HG02610 (cell line): ENCODE measurements at regions not wholly inside any gene's neighbourhood (a gene's known extent, or its start where the extent isn't known, plus 50 kb on each side); places are given as distances from the start of the nearest gene placed in this dataset.
"Not testable (repeated sequence)": the region's sequence is repeated elsewhere in the genome, so short reads cannot be mapped to it uniquely, and the experiment has no call there.

Experiments
- ATAC-seq: cut with Tn5 transposase; IDR thresholded peaks from one replicate; pipeline ENCODE4 v1.9.1; 2021; ENCODE audit warnings: mild to moderate bottlenecking, moderate library complexity; ENCODE audit not compliant: unreplicated experiment

DNA sequence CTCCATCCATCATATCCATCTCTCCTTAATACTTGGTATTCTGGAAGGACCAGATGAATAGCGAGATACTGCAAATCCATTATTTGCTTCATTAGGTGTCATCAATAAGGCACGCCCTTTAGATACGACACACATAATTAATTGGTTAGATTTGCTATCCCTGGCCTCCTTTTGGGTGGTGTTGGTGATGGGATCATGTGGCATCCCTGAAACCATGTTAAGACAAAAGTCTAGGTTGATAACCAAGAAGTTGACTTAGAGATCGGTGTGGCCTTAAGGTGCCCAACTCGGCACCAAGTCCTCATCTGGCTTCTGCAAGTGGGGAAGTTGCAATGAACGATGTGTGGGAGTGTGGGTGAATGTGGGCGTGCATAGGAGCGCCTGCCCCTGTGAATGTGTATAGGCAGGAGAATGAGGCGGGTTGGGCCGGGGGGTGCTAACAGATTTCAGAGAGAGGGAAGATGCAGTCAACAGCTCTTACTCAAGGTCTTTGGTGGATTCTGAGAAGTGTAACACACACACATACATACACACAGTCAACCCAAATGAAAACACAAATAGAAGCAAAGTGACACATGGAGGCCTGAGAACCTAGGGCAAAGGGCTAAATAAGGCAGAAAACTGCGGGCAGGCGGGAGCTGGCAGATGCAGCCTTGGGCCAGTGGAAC, 415.7 kb upstream of the ESRRG start:
- ATAC-seq = no peak

DNA sequence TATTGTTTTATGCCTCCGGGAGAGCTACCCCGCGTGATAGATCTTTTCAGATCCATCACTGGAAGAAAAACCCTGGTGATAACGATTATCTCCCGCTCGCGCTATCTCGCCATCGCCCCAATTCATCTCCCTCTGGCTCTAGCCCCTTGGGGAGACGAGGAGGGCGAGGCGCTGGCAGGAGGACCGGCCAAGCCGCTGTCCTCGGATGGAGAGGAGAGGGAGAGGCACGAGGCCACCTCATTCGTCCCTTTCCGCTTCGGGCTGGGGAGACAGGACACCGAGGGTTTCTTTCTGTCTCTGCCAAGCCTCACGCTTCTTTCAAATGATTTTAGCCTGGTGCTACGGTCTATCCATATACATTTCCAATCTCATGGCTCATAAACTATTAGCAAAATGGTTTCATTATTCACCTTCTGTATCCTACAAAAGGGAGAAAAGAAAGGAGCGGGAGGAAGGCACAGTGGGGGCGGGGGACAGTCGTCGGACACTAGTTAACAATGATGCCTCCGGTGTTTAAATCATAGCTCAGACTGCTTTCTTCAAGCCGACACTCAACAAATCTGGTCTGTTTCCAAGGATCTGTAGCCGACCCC, 415.0 kb upstream of the ESRRG start:
- ATAC-seq = no peak

DNA sequence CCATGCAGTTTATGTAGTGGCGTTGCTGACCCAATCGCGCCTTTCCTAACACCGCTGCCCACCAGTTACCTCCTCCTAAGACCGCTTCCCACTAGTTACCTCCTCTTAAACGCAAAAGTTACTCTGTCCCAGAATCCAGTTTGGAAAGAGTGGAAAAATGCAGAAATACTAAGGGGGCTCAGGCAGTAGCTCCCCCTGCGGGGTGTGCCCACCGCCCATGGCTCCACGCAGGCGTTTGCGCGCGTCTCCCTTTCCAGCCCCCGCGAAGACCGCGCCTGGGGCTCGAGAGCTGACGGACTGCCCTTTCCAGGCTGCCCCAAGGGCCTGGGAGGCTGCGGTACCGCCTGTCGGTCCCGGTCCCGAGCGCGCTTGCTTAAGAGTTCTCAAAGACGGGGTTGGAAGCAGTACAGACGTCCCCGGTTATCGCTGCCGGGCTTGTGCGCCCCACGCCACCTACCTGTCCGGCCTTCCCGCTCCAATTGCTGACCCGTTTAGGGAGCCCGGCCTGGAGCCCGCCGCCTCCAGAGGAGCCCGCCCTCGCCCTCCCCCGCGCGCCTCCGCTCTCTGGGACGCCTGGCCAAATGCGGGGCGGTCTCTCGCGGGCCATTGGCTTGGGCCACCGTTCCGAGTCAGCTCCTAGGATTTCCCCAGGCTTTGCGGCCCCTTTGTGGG, 414.1 kb upstream of the ESRRG start:
- ATAC-seq = no peak

DNA sequence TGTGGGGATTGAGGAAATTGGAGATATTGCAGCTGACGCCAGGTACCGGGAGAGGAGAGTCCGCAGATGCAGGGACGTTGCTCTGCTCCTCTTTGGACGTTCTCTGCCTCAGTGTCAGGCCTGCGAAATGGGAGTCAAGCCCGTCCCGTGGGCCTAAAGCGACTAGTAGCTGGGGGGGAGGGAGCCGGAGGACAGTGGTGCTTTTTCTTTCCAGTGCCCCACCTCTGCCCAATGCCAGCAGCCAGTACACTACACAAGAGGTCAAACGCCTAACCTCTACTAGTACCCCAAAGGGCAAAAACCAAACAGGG, 413.6 kb upstream of the ESRRG start:
- no peak for ATAC-seq

DNA sequence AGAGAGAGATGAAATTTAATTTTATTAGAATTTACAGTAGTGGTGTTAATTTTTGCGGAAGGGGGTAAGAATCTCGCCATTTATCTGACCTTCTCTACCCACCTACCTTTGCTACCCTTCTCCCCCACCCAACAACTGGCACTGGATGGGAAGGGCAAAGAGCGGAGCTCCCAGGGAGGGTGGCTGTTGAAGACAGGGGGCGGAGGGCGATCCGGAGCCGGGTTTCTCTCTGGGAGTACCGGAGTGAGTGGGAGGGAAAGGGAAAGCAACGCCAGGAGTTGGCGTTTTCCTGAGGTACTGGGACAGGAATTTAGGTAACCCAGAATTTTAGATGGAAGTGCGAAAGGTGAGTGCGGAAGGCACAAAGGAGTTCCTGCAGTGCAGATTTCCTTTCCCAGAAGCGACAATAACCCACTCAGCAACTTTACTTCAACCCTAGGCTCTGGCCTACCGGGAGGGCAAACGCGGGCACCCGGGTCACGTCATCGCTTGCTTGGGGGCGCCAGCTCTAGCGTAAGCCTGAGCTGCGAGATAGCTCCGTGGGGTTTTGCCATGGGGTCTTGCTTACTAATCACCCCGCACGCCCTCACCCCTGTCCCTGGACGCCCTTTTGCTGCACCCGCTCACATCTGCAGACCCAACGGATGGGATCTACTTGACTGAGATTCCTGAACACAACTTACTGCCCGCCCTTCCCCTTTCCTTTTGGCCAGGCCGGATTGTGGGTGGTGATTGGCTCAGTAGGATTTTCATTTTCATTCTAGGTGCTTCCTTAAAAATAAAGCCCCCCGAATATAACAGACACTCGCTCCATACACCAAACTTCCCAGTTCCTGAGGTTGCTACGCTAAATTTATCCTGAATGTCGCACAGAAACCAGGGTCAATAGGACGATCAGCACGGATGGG, 413.0 kb upstream of the ESRRG start:
- no peak for ATAC-seq

DNA sequence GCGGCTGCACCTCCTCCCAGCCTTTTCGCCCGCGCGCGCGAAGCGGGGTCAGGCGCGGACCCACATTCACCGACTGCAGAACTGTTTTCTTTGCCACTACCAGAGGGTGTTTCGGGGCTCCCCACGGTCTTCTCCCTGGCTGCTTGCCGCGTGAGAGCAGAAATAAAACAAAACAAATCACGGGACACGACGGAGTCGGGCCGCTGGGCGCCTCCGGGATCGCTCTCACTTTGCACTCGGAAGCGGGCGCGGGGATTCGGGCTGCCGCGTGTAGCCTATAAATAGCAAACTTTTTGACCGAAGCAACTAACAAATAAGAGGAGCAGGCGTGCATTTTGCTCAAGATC, 412.3 kb upstream of the ESRRG start:
- ATAC-seq = no peak

DNA sequence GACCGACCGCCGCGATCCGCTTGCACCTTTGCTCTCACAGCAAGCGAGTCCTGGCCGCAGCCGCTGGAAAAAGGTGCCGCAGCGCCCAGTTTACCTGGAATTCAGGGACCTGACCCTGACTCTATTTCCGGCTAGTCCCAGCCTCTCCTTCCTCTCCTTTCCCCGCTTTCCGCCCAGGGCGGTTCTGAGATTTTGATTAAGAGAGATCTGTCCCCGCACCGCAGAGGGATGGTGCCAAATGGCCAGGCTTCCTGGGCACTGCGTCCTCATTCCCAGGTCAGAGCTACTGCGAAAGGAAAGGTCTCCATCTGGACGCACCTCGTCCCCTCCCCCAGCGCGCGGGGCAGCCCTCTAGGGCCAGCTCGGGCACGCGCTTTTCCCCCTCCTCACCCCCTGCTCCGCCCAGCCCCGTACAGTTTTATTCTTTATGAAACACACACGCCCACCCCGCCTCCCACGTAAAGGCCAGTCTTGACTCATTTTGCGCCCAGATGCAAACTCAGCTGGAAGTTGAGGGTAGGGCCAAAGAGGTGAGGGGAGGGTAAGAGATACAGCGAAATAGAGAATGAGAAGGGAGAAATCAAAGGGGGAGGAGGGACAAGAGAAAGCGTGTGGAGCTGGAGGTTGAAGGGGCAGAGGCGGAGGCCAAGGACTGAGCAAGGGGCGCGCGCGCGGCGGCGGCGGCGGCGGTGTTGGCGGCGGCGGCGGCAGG, 411.8 kb upstream of the ESRRG start:
- no peak for ATAC-seq

DNA sequence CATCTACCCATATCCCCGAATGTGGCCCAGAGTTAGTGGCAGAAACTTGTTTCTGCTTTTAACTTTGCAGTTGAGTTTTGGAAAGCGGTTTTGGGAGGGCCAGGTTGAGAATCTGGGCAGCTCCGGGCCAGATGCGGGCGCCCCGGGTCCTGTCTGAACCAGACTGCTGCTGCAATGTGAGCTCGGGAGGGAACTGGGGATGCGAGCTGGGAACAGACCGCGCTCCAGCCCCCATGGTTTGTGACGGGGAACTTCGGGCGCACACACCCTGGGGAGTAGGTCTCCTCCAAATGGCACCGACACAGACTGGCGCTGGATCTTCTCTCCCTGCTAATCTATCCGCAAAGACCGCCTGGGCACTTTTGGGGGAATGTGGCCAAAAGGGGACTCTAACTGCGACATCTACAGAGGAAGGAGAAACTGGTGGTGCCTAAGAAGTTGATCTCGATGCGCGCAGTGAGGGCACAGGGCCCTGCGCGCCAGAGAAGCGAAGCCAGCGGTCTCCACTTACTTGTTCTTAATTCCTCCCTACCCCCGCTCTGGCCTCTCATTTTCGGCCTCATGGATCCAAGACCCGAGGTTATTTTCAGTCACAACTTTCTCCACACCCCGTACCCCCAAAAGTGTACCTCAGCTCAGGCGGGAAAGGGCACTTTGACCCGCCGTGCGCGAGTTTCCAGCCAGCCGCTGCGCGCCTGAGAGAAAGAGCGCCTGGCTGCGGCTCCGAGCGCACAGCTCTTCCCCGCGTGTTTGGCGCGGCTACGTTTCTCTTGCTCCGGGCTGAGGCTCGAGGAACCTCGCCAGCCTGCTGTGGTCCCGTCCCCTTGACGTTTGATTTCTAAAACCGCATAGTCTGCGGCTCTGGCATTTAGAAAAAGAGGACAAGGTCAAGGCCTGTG, 411.0 kb upstream of the ESRRG start:
- no peak for ATAC-seq

DNA sequence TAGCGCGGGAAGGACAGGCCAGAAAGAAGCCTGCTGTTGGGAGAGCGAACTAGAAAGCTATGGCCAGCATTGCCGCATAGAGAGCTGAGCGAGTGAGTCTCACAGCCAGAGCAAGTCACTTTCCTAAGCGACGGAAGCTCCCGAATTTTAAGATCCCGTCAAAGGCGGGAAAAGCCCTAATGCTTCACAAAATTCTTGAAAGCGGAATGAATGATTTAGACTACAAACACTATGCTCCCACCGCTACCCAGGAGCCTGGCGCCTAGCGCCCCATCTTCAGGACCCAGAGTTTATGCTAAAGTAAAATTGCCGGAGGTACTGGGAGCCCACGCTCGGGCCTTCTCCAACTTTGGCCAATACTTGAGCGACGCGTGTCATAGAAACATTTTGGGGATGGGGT, 409.9 kb upstream of the ESRRG start:
- no peak for ATAC-seq

DNA sequence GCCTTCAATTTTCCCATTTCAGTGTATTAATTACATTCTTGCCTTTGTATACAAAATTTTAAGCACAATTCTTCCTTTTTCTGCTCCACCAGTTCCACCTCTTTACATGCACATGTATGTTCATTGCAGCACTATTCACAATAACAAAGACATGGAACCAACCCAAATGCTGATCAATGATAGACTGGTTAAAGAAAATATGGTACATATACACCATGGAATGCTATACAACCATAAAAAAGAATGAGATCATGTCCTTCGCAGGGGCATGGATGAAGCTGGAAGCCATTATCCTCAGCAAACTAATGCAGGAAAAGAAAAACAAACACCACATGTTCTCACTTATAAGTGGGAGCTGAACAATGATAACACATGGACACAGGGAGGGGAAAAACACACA, 400.1 kb upstream of the ESRRG start:
- ATAC-seq = not testable (repeated sequence)

DNA sequence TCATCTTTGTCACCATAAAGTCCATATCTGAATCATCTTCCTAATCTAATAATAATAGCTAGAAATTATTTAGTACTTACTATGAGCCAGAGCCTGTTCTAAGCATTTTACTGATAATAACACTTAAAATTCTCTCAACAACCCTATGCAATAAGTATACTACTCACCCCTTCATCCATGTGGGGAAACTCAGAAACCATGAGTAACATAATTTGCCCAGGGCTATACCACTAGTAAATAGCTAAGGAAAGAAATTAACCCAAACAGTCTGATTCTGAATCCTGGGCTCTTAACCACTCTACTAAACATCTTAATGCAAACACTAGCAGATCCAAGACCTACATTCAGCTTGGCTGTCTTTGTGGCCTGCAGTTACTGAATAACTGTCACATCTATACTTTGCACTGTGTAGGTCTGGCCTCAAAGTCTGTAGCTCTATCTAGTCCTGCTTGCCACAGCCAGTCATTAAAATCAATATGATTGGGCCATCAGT, 394.8 kb upstream of the ESRRG start:
- no peak for ATAC-seq

DNA sequence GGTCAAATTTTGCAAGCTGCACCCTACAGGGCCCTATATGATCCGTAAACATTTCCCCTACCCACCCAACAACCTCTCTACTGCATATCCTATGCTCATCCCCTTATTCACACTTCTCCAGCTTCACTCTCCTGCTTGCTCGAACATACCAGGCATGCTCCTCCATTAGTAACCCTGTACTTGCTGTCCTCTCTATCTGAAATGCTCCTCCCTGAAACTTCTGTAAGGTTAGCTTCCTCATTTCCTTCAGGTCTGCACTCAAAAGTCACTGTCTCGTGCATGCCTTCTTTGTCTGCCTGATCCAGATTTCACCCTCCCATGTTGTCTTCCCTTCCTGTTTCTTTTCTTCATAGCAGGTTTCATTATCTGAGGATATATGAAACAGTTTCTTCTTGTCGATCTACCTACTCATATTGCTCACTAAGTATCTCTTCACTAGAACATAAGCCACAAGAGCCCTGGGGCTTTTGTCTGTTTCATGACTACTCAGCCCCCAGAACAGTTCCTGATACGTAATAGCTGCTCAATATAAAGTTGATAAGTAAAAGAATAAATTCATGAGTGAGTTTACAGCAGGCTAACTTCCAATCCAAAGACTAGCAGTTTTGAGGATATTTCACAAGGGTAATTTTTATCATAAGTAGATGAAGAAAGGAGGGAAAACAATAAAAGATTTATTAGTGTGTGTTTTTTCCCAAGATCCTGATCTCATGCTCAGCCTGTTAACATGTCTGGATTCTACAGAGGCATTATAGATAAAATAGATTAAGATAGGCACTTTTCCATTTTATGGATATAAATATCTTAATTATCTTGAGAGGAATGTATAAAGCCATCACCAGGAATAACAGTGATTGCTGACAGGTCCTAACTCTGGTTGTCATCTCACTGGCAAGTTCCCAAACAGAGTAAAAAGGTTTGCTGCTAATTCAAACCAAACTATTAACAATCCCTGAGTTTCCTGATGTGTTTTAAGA, 392.5 kb upstream of the ESRRG start:
- no peak for ATAC-seq

DNA sequence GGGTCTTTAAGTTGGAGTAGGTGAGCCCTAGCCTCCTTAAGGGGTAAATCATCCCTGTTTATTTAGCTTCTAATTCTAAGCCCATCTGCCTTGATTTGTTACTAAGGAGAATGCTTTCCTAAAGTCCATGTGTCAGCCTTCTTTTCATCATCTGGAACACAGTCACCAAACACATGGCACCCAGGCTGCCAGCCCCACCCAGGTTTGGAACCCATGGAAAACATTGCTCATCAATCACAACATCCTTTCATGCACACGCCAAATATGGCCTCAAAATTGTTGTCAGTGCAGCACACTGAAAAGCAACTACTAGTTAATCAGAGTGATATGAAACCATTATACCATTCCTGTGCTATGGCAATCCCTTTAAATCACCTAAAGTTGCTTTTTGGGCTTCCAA, 386.7 kb upstream of the ESRRG start:
- ATAC-seq = no peak

DNA sequence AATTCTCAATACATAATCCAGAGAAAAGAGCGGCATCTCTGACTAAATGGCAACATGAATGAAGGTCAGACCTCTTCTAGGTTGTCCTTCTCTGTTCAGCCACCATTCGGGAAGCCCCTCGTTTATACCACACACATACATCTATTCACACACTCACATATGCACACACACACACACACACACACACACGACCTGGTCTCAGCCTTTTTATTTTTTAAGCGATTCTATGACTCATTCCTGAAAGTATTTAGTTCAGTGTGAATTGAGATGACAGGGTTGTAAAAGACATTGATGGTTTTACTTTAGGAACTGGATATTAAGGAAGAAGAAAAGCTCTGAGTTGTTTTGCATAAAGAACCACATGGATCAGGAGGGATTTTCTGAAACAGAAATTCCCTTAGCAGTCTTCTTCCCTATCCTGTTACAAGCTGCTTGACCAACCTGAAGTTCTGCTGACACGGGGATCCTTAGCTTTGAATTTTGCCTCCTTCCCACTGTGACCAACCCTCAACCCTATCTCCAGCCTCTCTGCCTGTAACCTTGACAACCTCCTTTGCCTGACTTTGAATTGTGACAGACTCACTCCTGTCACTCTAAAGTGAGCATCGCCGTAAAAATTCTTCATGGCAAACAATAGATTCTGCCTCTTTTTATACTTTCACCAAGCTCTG, 383.1 kb upstream of the ESRRG start:
- ATAC-seq = no peak

DNA sequence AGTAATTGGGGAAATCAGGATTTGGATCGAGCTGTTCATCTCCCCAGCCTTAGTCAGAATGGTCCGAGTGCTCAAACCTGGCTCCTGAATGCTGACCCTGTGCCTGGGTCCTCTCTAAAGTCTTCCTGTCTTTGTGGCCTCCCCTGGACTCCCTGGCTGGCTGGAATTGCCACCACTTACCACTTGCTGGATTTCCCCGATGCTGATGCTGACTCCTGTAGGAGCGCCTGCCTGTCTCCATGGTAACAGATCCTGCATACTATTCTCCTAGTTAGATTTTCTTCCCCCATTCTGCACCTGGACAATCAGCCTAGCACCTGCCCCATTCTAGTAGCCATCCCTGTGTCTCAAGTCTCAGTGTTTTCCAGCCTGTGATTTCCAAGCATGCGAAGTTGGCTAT, 382.2 kb upstream of the ESRRG start:
- no peak for ATAC-seq

DNA sequence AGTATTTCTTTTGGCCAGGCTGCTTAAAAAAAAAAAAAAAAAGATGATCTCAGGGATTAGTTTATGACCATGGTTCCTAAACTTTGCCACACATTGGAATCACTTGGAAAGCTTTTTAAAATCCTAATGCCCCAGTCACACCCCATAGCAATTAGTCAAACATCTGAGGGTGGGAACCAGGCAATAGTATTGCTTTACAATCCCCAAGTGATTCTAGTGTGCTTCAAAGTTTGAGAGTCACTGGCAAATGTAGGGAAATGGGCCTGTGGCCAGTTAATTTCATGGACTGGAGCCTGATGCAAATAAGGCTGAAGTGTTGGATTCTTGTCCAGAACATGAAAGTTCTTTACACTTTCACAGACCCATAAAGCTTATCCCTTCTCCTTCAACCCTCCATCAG, 374.6 kb upstream of the ESRRG start:
- no peak for ATAC-seq

DNA sequence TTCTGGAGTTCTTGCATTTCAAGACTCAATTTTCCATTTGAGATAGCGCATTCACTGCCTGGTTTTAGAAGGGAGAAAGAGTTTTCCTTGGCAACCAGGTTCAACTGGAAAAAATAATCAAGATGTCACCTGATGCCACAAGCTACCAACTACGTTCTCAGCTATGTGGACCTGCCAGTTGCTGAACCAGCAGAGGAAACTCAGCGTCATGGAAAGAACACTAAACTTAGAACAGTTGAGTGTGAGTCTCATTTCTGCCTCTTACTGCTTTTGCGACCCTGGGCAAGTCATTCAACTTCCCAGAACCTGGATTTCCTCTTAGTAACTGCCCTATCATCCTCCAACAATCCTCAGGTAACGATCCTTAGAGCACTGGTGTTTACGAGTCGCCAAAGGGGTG, 373.0 kb upstream of the ESRRG start:
- no peak for ATAC-seq

DNA sequence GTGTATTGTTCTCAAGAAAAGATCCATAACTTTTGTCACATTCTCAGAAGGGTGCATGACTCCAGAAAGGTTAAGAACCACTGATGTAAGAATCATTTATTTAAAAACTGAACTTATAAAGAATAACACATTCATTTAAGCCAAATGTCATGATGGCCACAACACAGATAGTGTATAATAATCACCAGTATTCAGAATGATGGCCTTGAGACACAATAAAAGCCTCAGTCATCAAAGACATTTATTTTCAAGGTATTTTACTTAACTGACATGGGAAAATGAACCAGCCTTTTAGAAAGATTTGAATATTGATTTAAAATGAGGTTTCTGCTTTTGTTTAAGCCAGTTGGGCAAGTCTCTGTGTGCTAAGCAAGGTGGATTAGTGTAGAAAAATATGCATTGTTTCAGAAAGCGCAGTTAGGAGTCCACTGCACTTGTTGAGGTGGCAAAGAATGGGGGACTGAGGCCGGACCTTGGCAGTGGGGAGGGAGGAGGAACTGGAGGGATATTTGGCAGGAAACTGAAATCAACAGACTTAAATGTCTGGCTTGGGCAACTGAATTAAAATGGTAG, 371.9 kb upstream of the ESRRG start:
- ATAC-seq = no peak
